ENCODE measurements at regions not wholly inside any gene's neighbourhood (a gene's known extent, or its start where the extent isn't known, plus 50 kb on each side); places are given as distances from the start of the nearest gene placed in this dataset.
A peak's percentile ranks its signal among the peaks of the same experiment; 100 is the strongest.

DNA sequence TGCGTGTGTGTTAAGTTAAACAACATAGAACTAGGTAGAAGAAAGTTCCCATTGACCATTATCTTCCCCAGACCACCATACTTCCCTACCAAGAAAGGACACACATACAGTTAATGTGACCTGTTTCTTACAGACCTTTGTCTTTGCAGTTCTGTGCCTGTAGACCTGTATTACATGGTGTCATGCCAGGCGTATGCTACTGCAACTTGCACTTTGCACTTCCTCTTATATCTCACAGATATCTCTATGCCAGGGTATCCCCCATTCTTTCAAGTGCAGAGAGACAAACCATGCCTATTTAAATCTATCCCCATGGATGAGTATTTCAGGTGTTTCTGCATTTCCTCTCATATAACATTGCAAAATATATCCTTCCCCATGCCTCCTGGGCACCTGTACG lies 136.8 kb upstream of the PKDCC start:
- intact Hi-C loops (cut with micrococcal nuclease), result no loop called here
- ChIA-PET CTCF (no interaction called here), POLR2A (no interaction called here)
- ATAC-seq (no peak), DNase-seq (no peak)
- no peaks in the 10 kb centered on the region for H3K9me3 ChIP-seq (ENCODE audit: control insufficient read depth in 2 of 3, low read length in 3 of 3)
- Mint-ChIP-seq H3K4me1 (no peaks in the 10 kb centered on the region), H3K27me3 (peaks cover 18 to 50% (median 38%) of the 10 kb centered on the region in 5 donors), H3K4me3 (no peak overlapping the region), H3K9me3 (no peaks in the 10 kb centered on the region), H3K27ac (no peak overlapping the region), H3K36me3 (peaks cover 0 to 4% (median 0%) of the 10 kb centered on the region in 5 donors)
- no peaks in the 10 kb centered on the region for H3K36me3 ChIP-seq (ENCODE audit: control insufficient read depth in 2 of 3, insufficient read depth in 3 of 3, low read length in 3 of 3)
- no peak overlapping the region for H3K27ac ChIP-seq (ENCODE audit: low read depth, low read length)
- no peak overlapping the region for H3K4me3 ChIP-seq (ENCODE audit: low read length)
- H3K4me1 ChIP-seq (ENCODE audit: control insufficient read depth in 2 of 2, insufficient read depth in 2 of 2, low read length in 2 of 2), result no peaks in the 10 kb centered on the region
- H3K27me3 ChIP-seq (ENCODE audit: control insufficient read depth in 2 of 2, insufficient read depth in 2 of 2, low read length in 2 of 2), result no peaks in the 10 kb centered on the region

DNA sequence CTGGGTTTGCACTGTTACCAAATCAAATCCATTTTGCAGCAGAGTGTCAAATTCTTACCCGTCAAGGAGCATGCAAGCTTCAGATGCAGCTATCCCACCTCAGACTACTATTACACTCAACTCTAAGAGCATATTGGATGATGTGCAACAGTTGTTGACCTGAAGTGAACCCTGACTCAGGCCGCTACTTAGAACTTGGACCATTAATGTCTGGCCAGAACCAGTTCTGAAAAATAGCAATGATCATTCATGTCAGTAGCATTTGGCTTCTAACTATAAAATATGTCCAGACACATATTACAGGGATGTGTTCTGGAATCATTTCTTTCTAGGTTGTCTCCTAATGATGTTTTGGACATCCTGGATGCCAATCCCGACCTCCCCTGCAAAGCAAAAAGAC lies 135.5 kb upstream of the PKDCC start:
- Histone ChIP-seq H3K36me3 (ENCODE audit: control insufficient read depth in 2 of 3, insufficient read depth in 3 of 3, low read length in 3 of 3) (no peaks in the 10 kb centered on the region), H3K27ac (ENCODE audit: low read depth, low read length) (no peak overlapping the region), H3K4me1 (ENCODE audit: control insufficient read depth in 2 of 2, insufficient read depth in 2 of 2, low read length in 2 of 2) (no peaks in the 10 kb centered on the region), H3K27me3 (ENCODE audit: control insufficient read depth in 2 of 2, insufficient read depth in 2 of 2, low read length in 2 of 2) (no peaks in the 10 kb centered on the region), H3K4me3 (ENCODE audit: low read length) (no peak overlapping the region), H3K9me3 (ENCODE audit: control insufficient read depth in 2 of 3, low read length in 3 of 3) (no peaks in the 10 kb centered on the region)
- DNase-seq (no peak), ATAC-seq (no peak)
- intact Hi-C loops (cut with micrococcal nuclease), result no loop called here
- Mint-ChIP-seq H3K4me3 (no peak overlapping the region), H3K36me3 (peaks cover 0 to 4% (median 0%) of the 10 kb centered on the region in 5 donors), H3K4me1 (no peaks in the 10 kb centered on the region), H3K27ac (no peak overlapping the region), H3K9me3 (no peaks in the 10 kb centered on the region), H3K27me3 (peaks cover 6 to 39% (median 32%) of the 10 kb centered on the region in 5 donors)
- CTCF ChIA-PET, result no interaction called here
- POLR2A ChIA-PET, result no interaction called here

DNA sequence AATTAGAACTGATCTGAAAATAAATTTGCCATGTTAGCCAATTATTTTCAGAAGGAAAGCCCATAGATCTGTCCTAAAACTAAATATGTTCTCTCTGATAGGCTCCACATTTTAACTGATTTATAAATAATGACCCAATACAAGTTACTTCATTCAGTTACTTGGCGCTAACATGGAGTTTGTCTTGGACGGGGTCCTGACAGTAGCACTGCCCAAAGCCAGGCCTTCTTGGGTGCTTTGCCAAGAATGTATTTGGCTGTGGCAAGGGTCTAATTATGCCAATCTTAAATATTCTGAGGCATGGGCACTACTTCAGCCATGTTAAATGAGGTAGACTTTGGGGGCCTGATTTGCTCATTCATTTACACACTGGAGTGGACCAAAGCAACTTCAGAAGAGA lies 135.0 kb upstream of the PKDCC start:
- peaks cover 0 to 4% (median 0%) of the 10 kb centered on the region in 5 donors for H3K36me3 Mint-ChIP-seq
- DNase-seq (no peak), ATAC-seq (no peak)
- peaks cover 4 to 36% (median 31%) of the 10 kb centered on the region in 5 donors for H3K27me3 Mint-ChIP-seq
- H3K9me3 ChIP-seq (ENCODE audit: control insufficient read depth in 2 of 3, low read length in 3 of 3), result no peaks in the 10 kb centered on the region
- H3K36me3 ChIP-seq (ENCODE audit: control insufficient read depth in 2 of 3, insufficient read depth in 3 of 3, low read length in 3 of 3), result no peaks in the 10 kb centered on the region
- H3K4me3 Mint-ChIP-seq, result no peak overlapping the region
- ChIA-PET CTCF (no interaction called here), POLR2A (no interaction called here)
- H3K27me3 ChIP-seq (ENCODE audit: control insufficient read depth in 2 of 2, insufficient read depth in 2 of 2, low read length in 2 of 2), result no peaks in the 10 kb centered on the region
- intact Hi-C loops (cut with micrococcal nuclease), result no loop called here
- no peak overlapping the region for H3K27ac Mint-ChIP-seq
- no peaks in the 10 kb centered on the region for H3K9me3 Mint-ChIP-seq
- H3K4me3 ChIP-seq (ENCODE audit: low read length), result no peak overlapping the region
- no peak overlapping the region for H3K27ac ChIP-seq (ENCODE audit: low read depth, low read length)
- H3K4me1 Mint-ChIP-seq, result no peaks in the 10 kb centered on the region
- no peaks in the 10 kb centered on the region for H3K4me1 ChIP-seq (ENCODE audit: control insufficient read depth in 2 of 2, insufficient read depth in 2 of 2, low read length in 2 of 2)

DNA sequence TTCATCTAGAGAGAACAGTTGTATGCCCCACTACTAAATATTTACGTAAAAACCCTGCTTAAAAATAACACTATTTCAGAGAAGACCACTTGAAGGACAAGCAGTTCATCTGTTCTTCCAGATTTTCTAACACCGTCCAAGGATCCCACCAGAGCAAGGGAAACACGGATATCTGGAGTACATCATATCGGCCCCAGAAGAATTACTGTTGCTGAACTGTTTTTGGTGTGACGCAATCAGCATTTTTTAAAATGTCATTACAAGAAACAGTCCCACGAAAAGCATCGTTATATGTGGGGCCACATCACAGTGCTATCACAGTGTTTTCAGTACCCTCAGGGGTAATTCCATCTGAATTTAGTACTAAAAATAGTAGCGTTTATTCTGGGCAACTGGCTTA lies 134.5 kb upstream of the PKDCC start:
- no peaks in the 10 kb centered on the region for H3K27me3 ChIP-seq (ENCODE audit: control insufficient read depth in 2 of 2, insufficient read depth in 2 of 2, low read length in 2 of 2)
- ChIA-PET CTCF (no interaction called here), POLR2A (no interaction called here)
- no peak overlapping the region for H3K4me3 ChIP-seq (ENCODE audit: low read length)
- no peak overlapping the region for H3K4me3 Mint-ChIP-seq
- peaks cover 4 to 35% (median 25%) of the 10 kb centered on the region in 5 donors for H3K27me3 Mint-ChIP-seq
- H3K27ac ChIP-seq (ENCODE audit: low read depth, low read length), result no peak overlapping the region
- no peak for ATAC-seq
- H3K36me3 Mint-ChIP-seq, result peaks cover 0 to 4% (median 0%) of the 10 kb centered on the region in 5 donors
- no peak overlapping the region for H3K27ac Mint-ChIP-seq
- DNase-seq, result no peak
- H3K9me3 ChIP-seq (ENCODE audit: control insufficient read depth in 2 of 3, low read length in 3 of 3), result no peaks in the 10 kb centered on the region
- no peaks in the 10 kb centered on the region for H3K36me3 ChIP-seq (ENCODE audit: control insufficient read depth in 2 of 3, insufficient read depth in 3 of 3, low read length in 3 of 3)
- H3K4me1 Mint-ChIP-seq, result no peaks in the 10 kb centered on the region
- no peaks in the 10 kb centered on the region for H3K4me1 ChIP-seq (ENCODE audit: control insufficient read depth in 2 of 2, insufficient read depth in 2 of 2, low read length in 2 of 2)
- intact Hi-C loops (cut with micrococcal nuclease), result no loop called here
- no peaks in the 10 kb centered on the region for H3K9me3 Mint-ChIP-seq

DNA sequence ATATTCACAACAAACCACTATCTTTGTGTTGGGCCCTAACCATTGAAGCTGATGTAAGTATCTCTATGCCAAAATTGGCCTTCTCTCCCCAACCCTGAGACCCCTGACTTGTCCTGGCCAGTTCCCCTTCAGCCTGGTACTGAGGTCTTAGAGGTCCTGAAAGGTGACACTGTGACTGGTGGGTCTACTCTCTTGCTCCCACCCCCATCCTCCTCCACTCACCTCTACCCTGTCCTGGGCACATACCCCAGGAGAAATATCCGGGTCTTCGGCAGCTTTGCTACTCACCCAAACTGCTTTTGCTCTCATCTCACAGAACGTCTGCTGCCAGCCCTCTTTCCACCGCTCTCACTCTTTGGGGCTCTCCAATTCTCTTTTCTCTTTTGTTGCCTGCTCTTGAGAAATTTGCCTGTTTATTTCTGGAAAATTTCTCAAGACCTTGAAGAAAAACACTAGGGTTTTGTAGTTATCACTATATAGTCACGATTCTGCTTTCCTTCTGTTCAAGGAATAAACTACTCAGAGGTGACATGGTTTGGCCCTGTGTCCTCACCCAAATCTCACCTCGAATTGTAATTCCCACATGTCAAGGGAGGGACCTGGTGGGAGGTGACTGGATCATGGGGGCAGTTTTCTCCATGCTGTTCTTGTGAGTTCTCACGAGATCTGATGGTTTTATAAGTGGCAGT lies 133.8 kb upstream of the PKDCC start:
- no peaks in the 10 kb centered on the region for H3K36me3 ChIP-seq (ENCODE audit: control insufficient read depth in 2 of 3, insufficient read depth in 3 of 3, low read length in 3 of 3)
- Mint-ChIP-seq H3K9me3 (no peaks in the 10 kb centered on the region), H3K4me3 (no peak overlapping the region), H3K4me1 (no peaks in the 10 kb centered on the region), H3K27me3 (peaks cover 0 to 35% (median 20%) of the 10 kb centered on the region in 5 donors), H3K36me3 (peaks cover 0 to 4% (median 0%) of the 10 kb centered on the region in 5 donors), H3K27ac (no peak overlapping the region)
- POLR2A ChIA-PET, result no interaction called here
- H3K9me3 ChIP-seq (ENCODE audit: control insufficient read depth in 2 of 3, low read length in 3 of 3), result no peaks in the 10 kb centered on the region
- CTCF ChIA-PET, result no interaction called here
- no peak overlapping the region for H3K4me3 ChIP-seq (ENCODE audit: low read length)
- no peak overlapping the region for H3K27ac ChIP-seq (ENCODE audit: low read depth, low read length)
- intact Hi-C loops (cut with micrococcal nuclease), result no loop called here
- DNase-seq (no peak), ATAC-seq (no peak)
- H3K4me1 ChIP-seq (ENCODE audit: control insufficient read depth in 2 of 2, insufficient read depth in 2 of 2, low read length in 2 of 2), result no peaks in the 10 kb centered on the region
- no peaks in the 10 kb centered on the region for H3K27me3 ChIP-seq (ENCODE audit: control insufficient read depth in 2 of 2, insufficient read depth in 2 of 2, low read length in 2 of 2)

DNA sequence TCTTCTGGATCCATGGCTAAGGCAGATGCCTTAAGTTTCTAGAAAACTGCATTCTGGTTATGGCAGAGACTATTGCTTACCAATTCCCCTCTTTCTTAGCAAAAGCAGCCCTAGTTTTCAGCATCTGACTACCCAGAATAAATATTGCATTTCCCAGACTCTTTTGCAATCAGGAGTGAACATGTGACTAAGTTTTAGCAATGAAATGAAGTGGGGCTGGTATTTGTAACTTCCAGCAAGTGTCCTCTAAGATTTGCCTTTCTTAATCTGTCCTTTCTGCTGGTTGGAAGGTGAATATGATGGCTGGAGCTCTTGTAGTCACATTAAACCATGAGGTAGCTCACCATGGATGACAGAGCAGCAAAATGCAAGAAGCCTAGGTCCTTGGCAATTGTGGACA lies 132.9 kb upstream of the PKDCC start:
- Mint-ChIP-seq H3K4me3 (no peak overlapping the region), H3K27me3 (peaks cover 0 to 30% (median 18%) of the 10 kb centered on the region in 5 donors), H3K4me1 (no peaks in the 10 kb centered on the region), H3K36me3 (peaks cover 0 to 4% (median 0%) of the 10 kb centered on the region in 5 donors), H3K9me3 (no peaks in the 10 kb centered on the region), H3K27ac (peak overlapping the region in 1 of 9 donors; percentile 6)
- DNase-seq (no peak), ATAC-seq (no peak)
- intact Hi-C loops (cut with micrococcal nuclease), result no loop called here
- H3K27ac ChIP-seq (ENCODE audit: low read depth, low read length), result no peak overlapping the region
- ChIA-PET CTCF (no interaction called here), POLR2A (no interaction called here)
- H3K4me1 ChIP-seq (ENCODE audit: control insufficient read depth in 2 of 2, insufficient read depth in 2 of 2, low read length in 2 of 2), result no peaks in the 10 kb centered on the region
- no peaks in the 10 kb centered on the region for H3K9me3 ChIP-seq (ENCODE audit: control insufficient read depth in 2 of 3, low read length in 3 of 3)
- H3K4me3 ChIP-seq (ENCODE audit: low read length), result no peak overlapping the region
- no peaks in the 10 kb centered on the region for H3K27me3 ChIP-seq (ENCODE audit: control insufficient read depth in 2 of 2, insufficient read depth in 2 of 2, low read length in 2 of 2)
- H3K36me3 ChIP-seq (ENCODE audit: control insufficient read depth in 2 of 3, insufficient read depth in 3 of 3, low read length in 3 of 3), result no peaks in the 10 kb centered on the region

DNA sequence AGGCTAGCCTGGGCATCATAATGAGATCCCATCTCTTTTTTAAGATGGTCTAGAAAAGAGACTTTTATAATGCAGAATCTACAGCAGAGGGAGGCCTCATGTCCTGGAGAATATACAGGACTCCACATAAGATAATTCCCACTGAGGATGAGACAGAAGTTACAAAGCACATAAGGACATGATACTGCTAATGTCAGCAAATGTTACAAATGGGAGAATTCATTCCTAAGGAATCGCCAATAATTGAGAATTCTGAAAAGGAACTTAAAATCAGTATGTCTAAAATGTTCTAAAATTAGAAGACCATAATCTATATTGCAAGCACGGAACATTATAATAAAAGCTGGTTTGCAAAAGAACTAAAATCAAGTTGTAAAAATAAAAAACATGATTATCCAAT lies 131.6 kb upstream of the PKDCC start:
- CTCF ChIA-PET, result no interaction called here
- no peaks in the 10 kb centered on the region for H3K27me3 ChIP-seq (ENCODE audit: control insufficient read depth in 2 of 2, insufficient read depth in 2 of 2, low read length in 2 of 2)

More for the DNA sequence above, 131.6 kb upstream of the PKDCC start:
- Histone ChIP-seq H3K9me3 (ENCODE audit: control insufficient read depth in 2 of 3, low read length in 3 of 3) (no peaks in the 10 kb centered on the region), H3K4me3 (ENCODE audit: low read length) (no peak overlapping the region), H3K36me3 (ENCODE audit: control insufficient read depth in 2 of 3, insufficient read depth in 3 of 3, low read length in 3 of 3) (no peaks in the 10 kb centered on the region), H3K4me1 (ENCODE audit: control insufficient read depth in 2 of 2, insufficient read depth in 2 of 2, low read length in 2 of 2) (no peaks in the 10 kb centered on the region), H3K27ac (ENCODE audit: low read depth, low read length) (no peak overlapping the region)
- POLR2A ChIA-PET, result no interaction called here
- Mint-ChIP-seq H3K27me3 (peaks cover 0 to 28% (median 18%) of the 10 kb centered on the region in 5 donors), H3K4me3 (no peak overlapping the region), H3K4me1 (no peaks in the 10 kb centered on the region), H3K27ac (no peak overlapping the region), H3K9me3 (no peaks in the 10 kb centered on the region), H3K36me3 (peaks cover 0 to 4% (median 0%) of the 10 kb centered on the region in 5 donors)
- ATAC-seq (no peak), DNase-seq (no peak)
- intact Hi-C loops (cut with micrococcal nuclease), result no loop called here
